ENCODE measurements at regions not wholly inside any gene's neighbourhood (a gene's known extent, or its start where the extent isn't known, plus 50 kb on each side); places are given as distances from the start of the nearest gene placed in this dataset.

DNA sequence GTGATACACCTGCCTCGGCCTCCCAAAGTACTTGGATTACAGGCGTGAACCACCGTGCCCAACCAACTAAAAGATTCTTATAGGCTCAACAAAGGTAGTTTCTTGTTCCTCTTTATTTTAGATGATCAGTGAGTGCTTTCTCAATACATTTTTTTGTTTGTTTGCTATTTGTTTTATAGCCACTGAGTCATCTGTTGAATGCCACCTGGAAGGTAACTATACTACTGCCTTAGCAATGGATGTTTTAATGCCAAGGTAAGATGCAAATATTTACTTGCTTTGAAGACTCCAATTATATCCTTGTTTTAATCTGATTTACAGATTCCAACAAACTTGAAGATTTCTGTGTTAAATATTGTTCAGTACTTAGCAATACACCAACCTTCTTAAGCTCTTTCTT, 2807.4 kb upstream of the PCDH20 start:
- Histone ChIP-seq H3K36me3 (ENCODE audit: control insufficient read depth in 2 of 2, extremely low read depth in 1 of 2, insufficient read depth in 2 of 2, low read length in 2 of 2) (no peaks in the 10 kb centered on the region), H3K9me1 (replicated peaks; ENCODE audit: control insufficient read depth, extremely low read depth, insufficient read depth, low read length) (no peaks in the 10 kb centered on the region), H3K27me3 (ENCODE audit: control insufficient read depth in 2 of 2, insufficient read depth in 2 of 2, low read length in 2 of 2) (no peaks in the 10 kb centered on the region), H3K79me2 (ENCODE audit: control insufficient read depth, insufficient read depth, low read length) (no peaks in the 10 kb centered on the region), H3K4me3 (replicated peaks in 1 of 3; ENCODE audit: insufficient read depth in 1 of 3, low read depth in 1 of 3, low read length in 3 of 3) (no peak overlapping the region), H3K9ac (replicated peaks; ENCODE audit: extremely low read depth, insufficient read depth, low read length) (no peak overlapping the region), H3K4me1 (ENCODE audit: control insufficient read depth, extremely low read depth, insufficient read depth, low read length) (no peaks in the 10 kb centered on the region), H4K20me1 (replicated peaks; ENCODE audit: control insufficient read depth, extremely low read depth, insufficient read depth, low read length) (no peaks in the 10 kb centered on the region), H3K4me2 (ENCODE audit: insufficient read depth, low read length) (no peak overlapping the region), H3K27ac (ENCODE audit: insufficient read depth, low read depth, low read length) (no peak overlapping the region), H2AFZ (ENCODE audit: low read depth, low read length) (no peak overlapping the region), H3K9me3 (replicated peaks; ENCODE audit: control insufficient read depth, insufficient read depth, low read length) (no peaks in the 10 kb centered on the region)
- intact Hi-C loops (cut with micrococcal nuclease) (no loop called here), dilution Hi-C loops (cut with MboI; ENCODE audit: extremely low pct_ligation_motif_present, low sequenced_read_pairs) (no loop called here)
- BruUV-seq (replicated peaks) = no TSS peak
- ChIA-PET POLR2A (no interaction called here), CTCF (no interaction called here)
- no peak for TF ChIP-seq GATA2 (IDR thresholded peaks at IDR 0.05; ENCODE audit: insufficient read depth, insufficient read length, low read depth, low read length)
- FAIRE-seq (no peak), DNase-seq (ENCODE audit: low read depth, low spot score) (no peak)

DNA sequence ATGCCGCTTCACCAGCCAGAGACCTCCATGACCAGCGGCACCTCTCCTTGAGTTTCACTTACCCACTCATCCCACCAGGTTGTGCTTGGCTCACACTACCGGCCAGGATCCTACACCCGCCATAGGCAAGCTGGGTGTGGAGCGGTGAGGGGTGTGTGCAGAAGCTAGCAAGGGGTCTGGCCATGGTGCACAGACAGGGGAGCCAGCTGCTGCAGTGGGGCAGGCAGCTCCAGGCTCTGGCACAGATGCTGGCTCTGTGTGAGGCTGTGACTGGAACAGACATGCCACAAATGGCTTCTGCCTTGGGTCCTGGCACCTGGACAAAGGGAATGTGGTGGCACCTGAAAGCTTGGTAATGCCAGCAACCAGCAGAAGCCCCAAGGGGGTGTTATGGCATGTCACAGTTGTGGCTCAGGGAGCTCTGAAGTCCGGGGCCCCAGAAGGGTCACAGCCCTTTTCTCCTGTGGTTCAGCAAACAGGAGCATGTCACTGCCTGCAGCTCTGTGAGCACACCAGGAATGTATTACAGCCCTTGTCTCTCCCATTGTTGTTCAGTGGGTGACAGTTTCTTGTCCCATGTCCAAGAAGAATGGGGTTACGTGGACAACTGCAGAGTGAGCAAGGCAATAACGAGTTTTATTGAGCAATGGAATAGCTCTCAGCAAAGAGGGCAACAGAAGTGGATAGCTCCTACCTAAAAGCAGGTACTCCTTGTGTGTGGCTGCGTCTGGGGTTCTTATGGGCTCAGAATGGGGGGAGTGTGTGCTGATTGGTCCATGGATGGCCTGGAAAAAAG, 2791.0 kb upstream of the PCDH20 start:
- no peak overlapping the region for H3K27ac ChIP-seq (ENCODE audit: insufficient read depth, low read depth, low read length)
- FAIRE-seq (no peak), DNase-seq (ENCODE audit: low read depth, low spot score) (no peak)
- no peaks in the 10 kb centered on the region for H3K9me3 ChIP-seq (replicated peaks; ENCODE audit: control insufficient read depth, insufficient read depth, low read length)
- dilution Hi-C loops (cut with MboI; ENCODE audit: extremely low pct_ligation_motif_present, low sequenced_read_pairs) (no loop called here), intact Hi-C loops (cut with micrococcal nuclease) (no loop called here)
- no peaks in the 10 kb centered on the region for H3K9me1 ChIP-seq (replicated peaks; ENCODE audit: control insufficient read depth, extremely low read depth, insufficient read depth, low read length)
- CTCF ChIA-PET = no interaction called here
- no peak overlapping the region for H3K4me2 ChIP-seq (ENCODE audit: insufficient read depth, low read length)
- POLR2A ChIA-PET = no interaction called here
- no peak overlapping the region for H3K4me3 ChIP-seq (replicated peaks in 1 of 3; ENCODE audit: insufficient read depth in 1 of 3, low read depth in 1 of 3, low read length in 3 of 3)
- H3K36me3 ChIP-seq (ENCODE audit: control insufficient read depth in 2 of 2, extremely low read depth in 1 of 2, insufficient read depth in 2 of 2, low read length in 2 of 2) = no peaks in the 10 kb centered on the region
- no peaks in the 10 kb centered on the region for H3K4me1 ChIP-seq (ENCODE audit: control insufficient read depth, extremely low read depth, insufficient read depth, low read length)
- no peak overlapping the region for H3K9ac ChIP-seq (replicated peaks; ENCODE audit: extremely low read depth, insufficient read depth, low read length)
- no peak overlapping the region for H2AFZ ChIP-seq (ENCODE audit: low read depth, low read length)
- H3K79me2 ChIP-seq (ENCODE audit: control insufficient read depth, insufficient read depth, low read length) = no peaks in the 10 kb centered on the region
- H4K20me1 ChIP-seq (replicated peaks; ENCODE audit: control insufficient read depth, extremely low read depth, insufficient read depth, low read length) = no peaks in the 10 kb centered on the region
- H3K27me3 ChIP-seq (ENCODE audit: control insufficient read depth in 2 of 2, insufficient read depth in 2 of 2, low read length in 2 of 2) = no peaks in the 10 kb centered on the region
- TF ChIP-seq POLR2A (IDR thresholded peaks at IDR 0.05; ENCODE audit: low read depth, low read length) (no peak), GATA2 (IDR thresholded peaks at IDR 0.05; ENCODE audit: insufficient read depth, insufficient read length, low read depth, low read length) (no peak), FOS (IDR thresholded peaks at IDR 0.05; ENCODE audit: borderline replicate concordance, insufficient read depth, low read length) (no peak), POLR2AphosphoS5 (IDR thresholded peaks at IDR 0.05; ENCODE audit: insufficient read depth, low read depth, low read length) (no peak), EZH2 (IDR thresholded peaks at IDR 0.05; ENCODE audit: borderline replicate concordance, low read depth, low read length, severe bottlenecking) (no peak), MYC (IDR thresholded peaks at IDR 0.05; ENCODE audit: low read depth, low read length) (no peak), JUN (IDR thresholded peaks at IDR 0.05; ENCODE audit: borderline replicate concordance, insufficient read depth, insufficient read length, low read depth) (no peak)
- TF ChIP-seq, protein P1, sequence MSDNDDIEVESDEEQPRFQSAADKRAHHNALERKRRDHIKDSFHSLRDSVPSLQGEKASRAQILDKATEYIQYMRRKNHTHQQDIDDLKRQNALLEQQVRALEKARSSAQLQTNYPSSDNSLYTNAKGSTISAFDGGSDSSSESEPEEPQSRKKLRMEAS (IDR thresholded peaks at IDR 0.05; ENCODE audit: insufficient read depth, insufficient read length) = no peak
- TF ChIP-seq, protein P2, sequence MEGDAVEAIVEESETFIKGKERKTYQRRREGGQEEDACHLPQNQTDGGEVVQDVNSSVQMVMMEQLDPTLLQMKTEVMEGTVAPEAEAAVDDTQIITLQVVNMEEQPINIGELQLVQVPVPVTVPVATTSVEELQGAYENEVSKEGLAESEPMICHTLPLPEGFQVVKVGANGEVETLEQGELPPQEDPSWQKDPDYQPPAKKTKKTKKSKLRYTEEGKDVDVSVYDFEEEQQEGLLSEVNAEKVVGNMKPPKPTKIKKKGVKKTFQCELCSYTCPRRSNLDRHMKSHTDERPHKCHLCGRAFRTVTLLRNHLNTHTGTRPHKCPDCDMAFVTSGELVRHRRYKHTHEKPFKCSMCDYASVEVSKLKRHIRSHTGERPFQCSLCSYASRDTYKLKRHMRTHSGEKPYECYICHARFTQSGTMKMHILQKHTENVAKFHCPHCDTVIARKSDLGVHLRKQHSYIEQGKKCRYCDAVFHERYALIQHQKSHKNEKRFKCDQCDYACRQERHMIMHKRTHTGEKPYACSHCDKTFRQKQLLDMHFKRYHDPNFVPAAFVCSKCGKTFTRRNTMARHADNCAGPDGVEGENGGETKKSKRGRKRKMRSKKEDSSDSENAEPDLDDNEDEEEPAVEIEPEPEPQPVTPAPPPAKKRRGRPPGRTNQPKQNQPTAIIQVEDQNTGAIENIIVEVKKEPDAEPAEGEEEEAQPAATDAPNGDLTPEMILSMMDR (IDR thresholded peaks at IDR 0.05; ENCODE audit: extremely low read depth in 1 of 2, insufficient read depth in 1 of 2, low read depth in 1 of 2, low read length in 2 of 2) = no peak
- BruUV-seq (replicated peaks) = no TSS peak

Measured in endothelial cell of umbilical vein (primary cell).